H9 (cell line): ENCODE measurements at regions not wholly inside any gene's neighbourhood (a gene's known extent, or its start where the extent isn't known, plus 50 kb on each side); places are given as distances from the start of the nearest gene placed in this dataset.

ENCODE experiments used
- DNase-seq: peaks from one replicate; pipeline ENCODE4 v3.0.0-alpha.2; 2017
- H2AFZ ChIP-seq: one replicate; pipeline ENCODE4 v1.6.1; 2013; ENCODE audit warnings: mild to moderate bottlenecking, low read length, control low read depth, moderate library complexity
- H2AK5ac ChIP-seq: 2 replicates; pipeline ENCODE4 v1.6.1; 2013; ENCODE audit warnings: low read length, control low read depth, mixed read lengths; ENCODE audit not compliant: insufficient read length
- H2BK120ac ChIP-seq: one replicate; pipeline ENCODE4 v1.6.1; 2013; ENCODE audit warnings: low read depth, mild to moderate bottlenecking, low read length, control low read depth, inconsistent platforms; ENCODE audit not compliant: poor library complexity, severe bottlenecking
- H2BK12ac ChIP-seq: 2 replicates; pipeline ENCODE4 v1.6.1; 2013; ENCODE audit warnings: low read length, control low read depth, mixed read lengths, low read depth; ENCODE audit not compliant: insufficient read length
- H2BK15ac ChIP-seq: 2 replicates; pipeline ENCODE4 v1.6.1; 2013; ENCODE audit warnings: low read depth, low read length, control low read depth
- H2BK20ac ChIP-seq: one replicate; pipeline ENCODE4 v1.6.1; 2013; ENCODE audit warnings: low read depth, mild to moderate bottlenecking, low read length, control low read depth, inconsistent platforms; ENCODE audit not compliant: poor library complexity, severe bottlenecking
- H2BK5ac ChIP-seq: 2 replicates; pipeline ENCODE4 v1.6.1; 2013; ENCODE audit warnings: low read length, control low read depth, mixed read lengths; ENCODE audit not compliant: insufficient read length
- H3K14ac ChIP-seq: 2 replicates; pipeline ENCODE4 v1.6.1; 2013; ENCODE audit warnings: low read length, control low read depth; ENCODE audit not compliant: insufficient read depth
- H3K18ac ChIP-seq: 2 replicates; pipeline ENCODE4 v1.6.1; 2013; ENCODE audit warnings: low read depth, mild to moderate bottlenecking, mixed read lengths, low read length, control low read depth; ENCODE audit not compliant: insufficient read length
- H3K23ac ChIP-seq: 2 replicates; pipeline ENCODE4 v1.6.1; 2013; ENCODE audit warnings: low read length, control low read depth, mixed read lengths, low read depth; ENCODE audit not compliant: insufficient read length
- H3K23me2 ChIP-seq: 2 replicates; pipeline ENCODE4 v1.6.1; 2013; ENCODE audit warnings: low read depth, mild to moderate bottlenecking, mixed read lengths, low read length, control low read depth; ENCODE audit not compliant: insufficient read length, poor library complexity, severe bottlenecking
- H3K27ac ChIP-seq: 2 replicates; pipeline ENCODE4 v1.5.1; 2013; ENCODE audit warnings: low read length, control low read depth, mixed read lengths, low read depth; ENCODE audit not compliant: insufficient read length
- H3K27me3 ChIP-seq: 2 replicates; pipeline ENCODE4 v1.6.1; 2013; ENCODE audit warnings: low read length, control low read depth, inconsistent platforms; ENCODE audit not compliant: insufficient read depth
- H3K4ac ChIP-seq: 2 replicates; pipeline ENCODE4 v1.6.1; 2013; ENCODE audit warnings: low read depth, mild to moderate bottlenecking, control low read depth, inconsistent platforms, low read length, moderate library complexity
- H3K4me1 ChIP-seq: 2 replicates; pipeline ENCODE4 v1.6.1; 2013; ENCODE audit warnings: low read length, control low read depth, inconsistent platforms; ENCODE audit not compliant: insufficient read depth
- H3K4me2 ChIP-seq: 2 replicates; pipeline ENCODE4 v1.6.1; 2013; ENCODE audit warnings: low read length, control low read depth, mixed read lengths; ENCODE audit not compliant: insufficient read length, insufficient read depth
- H3K56ac ChIP-seq: 2 replicates; pipeline ENCODE4 v1.6.1; 2013; ENCODE audit warnings: low read depth, mild to moderate bottlenecking, mixed read lengths, low read length, control low read depth; ENCODE audit not compliant: insufficient read length
- H3K79me1 ChIP-seq: 2 replicates; pipeline ENCODE4 v1.6.1; 2013; ENCODE audit warnings: low read depth, mild to moderate bottlenecking, moderate library complexity, low read length, control low read depth, inconsistent platforms; ENCODE audit not compliant: insufficient read depth, poor library complexity, severe bottlenecking
- H3K79me2 ChIP-seq: 2 replicates; pipeline ENCODE4 v1.6.1; 2013; ENCODE audit warnings: low read length, control low read depth, inconsistent platforms; ENCODE audit not compliant: insufficient read depth
- H3K9ac ChIP-seq: 2 replicates; pipeline ENCODE4 v1.6.1; 2013; ENCODE audit warnings: low read length, control low read depth, mixed read lengths; ENCODE audit not compliant: insufficient read length; ENCODE audit errors: extremely low read depth
- H3K9me3 ChIP-seq: one replicate; pipeline ENCODE4 v1.6.1; 2013; ENCODE audit warnings: low read depth, low read length, inconsistent platforms; ENCODE audit not compliant: control insufficient read depth
- H3T11ph ChIP-seq: one replicate; pipeline ENCODE4 v1.6.1; 2013; ENCODE audit warnings: mild to moderate bottlenecking, low read length, control low read depth, inconsistent platforms
- H4K20me1 ChIP-seq: one replicate; pipeline ENCODE4 v1.6.1; 2013; ENCODE audit not compliant: control insufficient read depth, insufficient read length, insufficient read depth
- H4K5ac ChIP-seq: 2 replicates; pipeline ENCODE4 v1.6.1; 2013; ENCODE audit warnings: low read depth, mild to moderate bottlenecking, mixed read lengths, low read length, control low read depth; ENCODE audit not compliant: insufficient read length
- H4K8ac ChIP-seq: replicated peaks from 2 replicates; pipeline ENCODE4 v1.6.1; 2013; ENCODE audit warnings: low read length, control low read depth, mixed read lengths, low read depth; ENCODE audit not compliant: insufficient read length
- H4K91ac ChIP-seq: 2 replicates; pipeline ENCODE4 v1.6.1; 2013; ENCODE audit warnings: low read depth, mild to moderate bottlenecking, moderate library complexity, mixed read lengths, low read length, control low read depth; ENCODE audit not compliant: insufficient read length
- H3K27ac Mint-ChIP-seq, 3 experiments: 2 replicates in 2 of 3; 3 replicates in 1 of 3; pipeline ENCODE4 v1.8.0; 2020 to 2021; ENCODE audit warnings: mixed read lengths in 3 of 3, mild to moderate bottlenecking in 1 of 3, moderate library complexity in 1 of 3
- H3K27me3 Mint-ChIP-seq: 2 replicates; pipeline ENCODE4 v1.8.0; 2021; ENCODE audit warnings: low read depth, mild to moderate bottlenecking, moderate library complexity, mixed read lengths
- H3K36me3 Mint-ChIP-seq, 3 experiments: 2 replicates in 2 of 3; 3 replicates in 1 of 3; pipeline ENCODE4 v1.8.0; 2020 to 2021; ENCODE audit warnings: low read depth in 3 of 3, mixed read lengths in 3 of 3; ENCODE audit not compliant: insufficient read depth in 1 of 3
- H3K4me1 Mint-ChIP-seq, 2 experiments: 2 replicates each; pipeline ENCODE4 v1.8.0; 2020; ENCODE audit warnings: mixed read lengths in 2 of 2
- H3K4me3 Mint-ChIP-seq, 2 experiments: 2 replicates in 1 of 2; 3 replicates in 1 of 2; pipeline ENCODE4 v1.8.0; 2020 to 2021; ENCODE audit warnings: mild to moderate bottlenecking in 2 of 2, mixed read lengths in 2 of 2, moderate library complexity in 1 of 2
- H3K9me3 Mint-ChIP-seq, 2 experiments: 2 replicates in 1 of 2; 3 replicates in 1 of 2; pipeline ENCODE4 v1.8.0; 2020; ENCODE audit warnings: mild to moderate bottlenecking in 2 of 2, mixed read lengths in 2 of 2, moderate library complexity in 1 of 2
- CTCF ChIP-seq: fragments of 200-600 bp; sonication (generic); conservative IDR thresholded peaks from 3 replicates; pipeline ENCODE4 v1.8.0; 2021; ENCODE audit warnings: antibody characterized with exemption, mild to moderate bottlenecking

GRCh38 chr6:135637701-135638100 lies 140.2 kb upstream of the AHI1 start:
- Histone ChIP-seq H4K91ac (no peak overlapping the region), H3K18ac (no peak overlapping the region), H2BK12ac (no peak overlapping the region), H2BK5ac (no peak overlapping the region), H3K79me2 (no peaks in the 10 kb centered on the region), H3K9ac (no peak overlapping the region), H3K14ac (no peak overlapping the region), H2AK5ac (no peak overlapping the region), H2BK120ac (no peak overlapping the region), H2AFZ (no peak overlapping the region), H2BK15ac (no peak overlapping the region), H3K23ac (no peak overlapping the region), H3K4me2 (no peak overlapping the region), H4K5ac (no peak overlapping the region), H4K20me1 (no peaks in the 10 kb centered on the region), H3T11ph (no peak overlapping the region), H3K79me1 (no peaks in the 10 kb centered on the region), H3K27ac (no peak overlapping the region), H3K23me2 (no peaks in the 10 kb centered on the region), H3K4ac (no peak overlapping the region), H3K4me1 (no peaks in the 10 kb centered on the region), H4K8ac (no peak overlapping the region), H3K27me3 (no peaks in the 10 kb centered on the region), H3K56ac (no peak overlapping the region), H2BK20ac (no peak overlapping the region), H3K9me3 (no peaks in the 10 kb centered on the region)
- no peak overlapping the region for H3K27ac Mint-ChIP-seq
- no peak for DNase-seq
- no peak overlapping the region for H3K4me3 Mint-ChIP-seq
- no peaks in the 10 kb centered on the region for H3K36me3 Mint-ChIP-seq
- no peaks in the 10 kb centered on the region; the same call in 1 of the 2 replicates for H3K27me3 Mint-ChIP-seq
- peaks cover 0 to 2% of the 10 kb centered on the region in 2 experiments; a peak in 2 of 4 replicates for H3K4me1 Mint-ChIP-seq
- TF ChIP-seq CTCF, result no peak
- H3K9me3 Mint-ChIP-seq, result no peaks in the 10 kb centered on the region
